ENCODE measurements at regions not wholly inside any gene's neighbourhood (a gene's known extent, or its start where the extent isn't known, plus 50 kb on each side); places are given as distances from the start of the nearest gene placed in this dataset.

DNA sequence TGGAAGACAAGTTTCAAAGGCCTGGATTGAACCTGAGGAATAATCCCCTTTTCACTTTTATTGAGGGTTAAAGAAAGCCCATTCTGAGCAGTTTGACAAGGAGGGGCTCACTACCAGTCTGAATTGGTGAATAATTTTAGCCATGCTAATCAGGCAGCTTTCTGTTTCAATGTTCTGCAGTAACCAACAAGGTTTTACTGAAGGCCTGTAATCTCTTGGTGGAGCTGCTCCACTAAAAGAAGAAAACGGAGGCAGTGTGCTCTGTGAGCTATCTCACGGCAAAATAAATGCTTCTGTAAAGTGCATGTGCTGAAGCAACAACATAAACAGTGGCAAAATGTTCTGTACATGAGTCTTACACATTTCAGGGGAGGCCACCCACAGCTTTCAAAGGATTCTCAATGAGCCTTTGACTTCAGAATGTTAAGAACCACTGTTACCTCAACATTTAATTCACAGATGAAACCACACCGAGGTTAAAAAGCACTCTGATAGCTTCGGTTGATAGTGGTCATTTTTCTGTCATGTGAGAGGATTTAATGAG, 111.2 kb downstream of the LRIG3 start:
- 72 to 85% (median 77%) methylated on average over 4 of the region's 4 CpGs for WGBS, 5 donors
- no peak overlapping the region for H3K27ac ChIP-seq
- TF ChIP-seq, protein P1, sequence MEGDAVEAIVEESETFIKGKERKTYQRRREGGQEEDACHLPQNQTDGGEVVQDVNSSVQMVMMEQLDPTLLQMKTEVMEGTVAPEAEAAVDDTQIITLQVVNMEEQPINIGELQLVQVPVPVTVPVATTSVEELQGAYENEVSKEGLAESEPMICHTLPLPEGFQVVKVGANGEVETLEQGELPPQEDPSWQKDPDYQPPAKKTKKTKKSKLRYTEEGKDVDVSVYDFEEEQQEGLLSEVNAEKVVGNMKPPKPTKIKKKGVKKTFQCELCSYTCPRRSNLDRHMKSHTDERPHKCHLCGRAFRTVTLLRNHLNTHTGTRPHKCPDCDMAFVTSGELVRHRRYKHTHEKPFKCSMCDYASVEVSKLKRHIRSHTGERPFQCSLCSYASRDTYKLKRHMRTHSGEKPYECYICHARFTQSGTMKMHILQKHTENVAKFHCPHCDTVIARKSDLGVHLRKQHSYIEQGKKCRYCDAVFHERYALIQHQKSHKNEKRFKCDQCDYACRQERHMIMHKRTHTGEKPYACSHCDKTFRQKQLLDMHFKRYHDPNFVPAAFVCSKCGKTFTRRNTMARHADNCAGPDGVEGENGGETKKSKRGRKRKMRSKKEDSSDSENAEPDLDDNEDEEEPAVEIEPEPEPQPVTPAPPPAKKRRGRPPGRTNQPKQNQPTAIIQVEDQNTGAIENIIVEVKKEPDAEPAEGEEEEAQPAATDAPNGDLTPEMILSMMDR (IDR thresholded peaks at IDR 0.05 in 8 of 11, conservative IDR thresholded peaks at IDR 0.05 in 3 of 11) = no peak
- TF ChIP-seq POLR2A (IDR thresholded peaks at IDR 0.05) (no peak), POLR2AphosphoS5 (IDR thresholded peaks at IDR 0.05) (no peak)
- no peak overlapping the region for H3K4me3 ChIP-seq
- no peak for DNase-seq
- intact Hi-C loops (cut with DNase I; ENCODE audit: low total_unique reads) = no loop called here
- H3K4me1 ChIP-seq = no peaks in the 10 kb centered on the region
- H3K36me3 ChIP-seq = no peaks in the 10 kb centered on the region
- no peaks in the 10 kb centered on the region for H3K27me3 ChIP-seq (replicated peaks in 1 of 7)
- no peaks in the 10 kb centered on the region for H3K9me3 ChIP-seq

DNA sequence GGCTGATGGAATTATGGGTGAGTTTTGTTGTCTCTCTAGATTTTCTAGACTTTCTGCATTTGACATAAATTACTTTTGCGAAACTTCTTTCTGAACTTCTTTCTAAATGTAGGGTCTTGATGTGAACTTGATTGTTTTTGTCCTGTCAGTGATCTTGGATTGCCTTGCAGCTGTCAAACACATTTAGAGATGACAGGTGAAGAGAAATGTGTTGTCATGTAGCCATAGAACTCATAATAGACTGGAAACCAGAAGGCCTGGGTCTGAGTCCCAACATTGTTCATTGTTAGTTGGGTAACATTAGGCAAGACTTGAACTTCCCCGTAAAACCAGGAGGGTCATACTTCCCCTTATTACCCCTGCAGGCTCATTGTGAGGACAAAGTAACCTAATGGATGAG, 109.0 kb downstream of the LRIG3 start:
- 55 to 77% (median 64%) methylated on average over 2 of the region's 2 CpGs for WGBS, 5 donors
- DNase-seq = no peak
- Histone ChIP-seq H3K27ac (no peak overlapping the region), H3K4me3 (no peak overlapping the region), H3K36me3 (no peaks in the 10 kb centered on the region), H3K27me3 (replicated peaks in 1 of 7) (no peaks in the 10 kb centered on the region), H3K9me3 (no peaks in the 10 kb centered on the region), H3K4me1 (no peaks in the 10 kb centered on the region)
- TF ChIP-seq, protein P1 (IDR thresholded peaks at IDR 0.05 in 8 of 11, conservative IDR thresholded peaks at IDR 0.05 in 3 of 11) = no peak
- intact Hi-C loops (cut with DNase I; ENCODE audit: low total_unique reads) = no loop called here

DNA sequence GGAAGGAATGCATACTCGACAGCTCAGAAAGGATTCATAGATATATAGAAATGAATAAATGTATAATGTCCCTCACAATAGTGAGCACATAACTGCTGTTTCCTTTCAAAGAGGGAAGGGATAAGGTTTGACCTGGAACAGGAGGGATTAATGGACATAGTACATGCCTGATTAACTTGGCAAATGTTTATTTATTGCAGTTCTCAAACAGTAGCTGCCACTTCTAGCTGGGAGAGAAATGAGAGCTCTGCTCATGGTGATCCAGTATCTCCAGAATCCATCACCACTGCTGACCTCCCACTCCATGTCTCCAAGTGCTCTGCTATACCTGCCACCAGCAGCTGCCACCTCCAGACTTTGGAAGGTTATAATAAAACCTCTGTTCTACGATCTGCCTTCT, 108.1 kb downstream of the LRIG3 start:
- Histone ChIP-seq H3K27ac (no peak overlapping the region), H3K4me1 (no peaks in the 10 kb centered on the region), H3K27me3 (replicated peaks in 1 of 7) (no peaks in the 10 kb centered on the region), H3K4me3 (no peak overlapping the region), H3K9me3 (no peaks in the 10 kb centered on the region), H3K36me3 (no peaks in the 10 kb centered on the region)
- DNase-seq = no peak
- TF ChIP-seq, protein P1 (IDR thresholded peaks at IDR 0.05 in 8 of 11, conservative IDR thresholded peaks at IDR 0.05 in 3 of 11) = no peak
- no peak for TF ChIP-seq POLR2AphosphoS5 (IDR thresholded peaks at IDR 0.05)
- no peak for TF ChIP-seq POLR2A (IDR thresholded peaks at IDR 0.05)
- 68 to 75% (median 70%) methylated on average over 2 of the region's 2 CpGs for WGBS, 5 donors
- intact Hi-C loops (cut with DNase I; ENCODE audit: low total_unique reads) = no loop called here

DNA sequence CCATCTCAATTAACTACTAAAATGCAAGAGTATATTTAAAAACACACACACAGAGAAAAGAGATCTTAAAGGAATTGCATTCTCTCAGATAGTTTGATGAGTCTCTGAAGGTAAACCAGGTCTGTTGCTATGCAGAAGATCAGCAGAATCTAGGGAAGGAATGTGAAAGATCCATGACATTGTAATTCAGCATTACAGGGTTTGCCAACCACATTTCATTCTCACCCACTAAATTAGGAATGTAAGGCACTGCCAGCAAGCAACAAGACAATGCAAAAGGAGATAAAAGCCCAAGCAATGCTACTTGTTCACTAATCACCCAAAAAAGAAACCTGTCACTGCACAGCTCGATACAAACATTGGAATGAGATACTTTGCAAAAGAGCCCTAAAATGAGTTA, 106.3 kb downstream of the LRIG3 start:
- 46 to 80% (median 62%) methylated on average over 1 of the region's 1 CpG for WGBS, 5 donors
- H3K36me3 ChIP-seq = no peaks in the 10 kb centered on the region
- no peak overlapping the region for H3K4me3 ChIP-seq
- no peak for DNase-seq
- no peak overlapping the region for H3K27ac ChIP-seq
- no peaks in the 10 kb centered on the region for H3K27me3 ChIP-seq (replicated peaks in 1 of 7)
- H3K9me3 ChIP-seq = no peaks in the 10 kb centered on the region
- intact Hi-C loops (cut with DNase I; ENCODE audit: low total_unique reads) = no loop called here
- TF ChIP-seq, protein P1 (IDR thresholded peaks at IDR 0.05 in 8 of 11, conservative IDR thresholded peaks at IDR 0.05 in 3 of 11) = no peak
- TF ChIP-seq POLR2AphosphoS5 (IDR thresholded peaks at IDR 0.05) (no peak), POLR2A (IDR thresholded peaks at IDR 0.05) (no peak)
- no peaks in the 10 kb centered on the region for H3K4me1 ChIP-seq

Data from spleen (tissue), 11 donors.